ENCODE measurements at regions not wholly inside any gene's neighbourhood (a gene's known extent, or its start where the extent isn't known, plus 50 kb on each side); places are given as distances from the start of the nearest gene placed in this dataset.
"Not testable (repeated sequence)": the region's sequence is repeated elsewhere in the genome, so short reads cannot be mapped to it uniquely, and the experiment has no call there.

DNA sequence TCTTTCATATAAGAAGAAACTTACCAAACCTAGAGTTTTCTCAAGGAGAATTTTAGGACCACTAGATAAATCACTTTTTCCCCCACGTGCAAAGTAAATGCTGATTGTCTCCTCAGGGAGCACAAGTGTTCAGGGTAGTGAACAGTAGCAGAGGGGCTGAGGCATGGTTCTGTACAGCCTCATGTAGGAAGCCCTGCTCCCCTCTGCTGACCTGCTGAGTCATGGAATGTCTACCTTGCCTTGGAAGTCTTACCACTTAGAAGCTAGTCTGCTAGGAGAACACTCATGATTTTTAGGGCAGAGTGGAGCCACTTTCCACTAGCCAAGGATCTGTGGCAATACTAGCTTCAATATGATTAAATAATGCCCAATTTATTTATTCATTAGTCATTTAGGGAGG lies 2120.6 kb upstream of the RAG2 start:
- ChIA-PET POLR2A (no interaction called here), CTCF (no interaction called here)
- TF ChIP-seq, protein P1, sequence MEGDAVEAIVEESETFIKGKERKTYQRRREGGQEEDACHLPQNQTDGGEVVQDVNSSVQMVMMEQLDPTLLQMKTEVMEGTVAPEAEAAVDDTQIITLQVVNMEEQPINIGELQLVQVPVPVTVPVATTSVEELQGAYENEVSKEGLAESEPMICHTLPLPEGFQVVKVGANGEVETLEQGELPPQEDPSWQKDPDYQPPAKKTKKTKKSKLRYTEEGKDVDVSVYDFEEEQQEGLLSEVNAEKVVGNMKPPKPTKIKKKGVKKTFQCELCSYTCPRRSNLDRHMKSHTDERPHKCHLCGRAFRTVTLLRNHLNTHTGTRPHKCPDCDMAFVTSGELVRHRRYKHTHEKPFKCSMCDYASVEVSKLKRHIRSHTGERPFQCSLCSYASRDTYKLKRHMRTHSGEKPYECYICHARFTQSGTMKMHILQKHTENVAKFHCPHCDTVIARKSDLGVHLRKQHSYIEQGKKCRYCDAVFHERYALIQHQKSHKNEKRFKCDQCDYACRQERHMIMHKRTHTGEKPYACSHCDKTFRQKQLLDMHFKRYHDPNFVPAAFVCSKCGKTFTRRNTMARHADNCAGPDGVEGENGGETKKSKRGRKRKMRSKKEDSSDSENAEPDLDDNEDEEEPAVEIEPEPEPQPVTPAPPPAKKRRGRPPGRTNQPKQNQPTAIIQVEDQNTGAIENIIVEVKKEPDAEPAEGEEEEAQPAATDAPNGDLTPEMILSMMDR (IDR thresholded peaks at IDR 0.05; ENCODE audit: control extremely low read depth, extremely low read depth, low read depth, missing control alignments) = no peak
- DNase-seq (ENCODE audit: extremely low spot score) = no peak

DNA sequence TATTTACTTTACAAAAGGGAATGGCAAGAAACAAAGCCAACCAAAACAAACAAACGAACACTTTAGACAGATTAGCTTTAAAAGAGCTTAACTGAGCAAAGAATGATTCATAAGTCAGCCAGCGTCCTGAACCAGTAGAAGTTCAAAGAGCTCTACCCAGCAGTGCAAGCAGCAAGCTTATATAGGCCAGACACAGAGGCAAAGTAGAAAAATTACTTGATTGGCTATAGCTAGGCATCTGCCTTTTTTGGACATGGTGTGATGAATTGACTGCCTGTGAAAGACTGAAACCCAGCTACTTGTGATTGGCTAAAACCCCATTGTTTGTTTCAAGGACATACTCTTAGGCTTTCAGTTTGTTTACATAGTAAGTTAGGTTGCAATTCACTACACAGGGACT lies 2120.0 kb upstream of the RAG2 start:
- TF ChIP-seq, protein P1 (IDR thresholded peaks at IDR 0.05; ENCODE audit: control extremely low read depth, extremely low read depth, low read depth, missing control alignments) = no peak
- no peak for DNase-seq (ENCODE audit: extremely low spot score)
- POLR2A ChIA-PET = no interaction called here
- CTCF ChIA-PET = interaction anchor here (1.3 kb wide), 1 partner anchor 10 kb away, joined by 3 read pairs; no protein-coding TSS in a partner anchor

DNA sequence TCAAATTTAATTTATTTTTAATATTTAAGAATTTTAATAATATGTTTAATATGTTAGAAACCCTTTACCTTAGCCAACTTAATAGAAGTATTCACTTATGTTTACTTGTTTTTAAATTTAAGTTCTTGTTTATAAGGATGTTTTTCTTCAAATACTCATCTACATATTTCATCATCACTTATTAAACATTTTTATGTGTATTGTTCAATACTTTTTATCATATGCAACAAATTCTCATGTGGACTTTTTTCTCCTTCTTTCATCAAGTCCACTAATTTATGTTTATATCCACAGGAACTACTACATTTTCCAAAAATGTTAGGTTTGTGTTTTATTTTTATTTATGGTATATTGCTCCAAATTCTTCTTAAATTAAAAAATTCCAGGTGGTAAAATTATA lies 2113.1 kb upstream of the RAG2 start:
- CTCF ChIA-PET = no interaction called here
- POLR2A ChIA-PET = no interaction called here
- TF ChIP-seq, protein P1 (IDR thresholded peaks at IDR 0.05; ENCODE audit: control extremely low read depth, extremely low read depth, low read depth, missing control alignments) = no peak
- no peak for DNase-seq (ENCODE audit: extremely low spot score)

DNA sequence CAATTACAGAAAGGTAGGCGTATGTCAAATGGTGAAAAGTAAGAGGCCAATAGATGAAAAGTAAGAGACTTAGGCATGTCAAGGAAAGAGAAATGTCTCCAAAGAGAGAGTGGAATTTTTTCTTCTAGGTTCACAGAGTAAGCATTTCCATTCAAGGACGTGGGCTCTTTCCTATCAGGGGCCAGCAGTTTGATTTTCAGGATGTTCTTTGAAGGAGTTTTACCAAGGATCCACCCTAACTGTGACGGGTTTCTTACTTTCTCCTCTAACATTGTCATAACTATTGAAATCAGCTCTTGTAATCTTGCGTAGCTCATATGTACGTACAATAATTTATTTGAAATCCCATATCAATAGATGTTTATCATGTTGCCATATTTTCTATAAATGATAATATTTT lies 2112.2 kb upstream of the RAG2 start:
- DNase-seq (ENCODE audit: extremely low spot score) = no peak
- ChIA-PET POLR2A (no interaction called here), CTCF (no interaction called here)

DNA sequence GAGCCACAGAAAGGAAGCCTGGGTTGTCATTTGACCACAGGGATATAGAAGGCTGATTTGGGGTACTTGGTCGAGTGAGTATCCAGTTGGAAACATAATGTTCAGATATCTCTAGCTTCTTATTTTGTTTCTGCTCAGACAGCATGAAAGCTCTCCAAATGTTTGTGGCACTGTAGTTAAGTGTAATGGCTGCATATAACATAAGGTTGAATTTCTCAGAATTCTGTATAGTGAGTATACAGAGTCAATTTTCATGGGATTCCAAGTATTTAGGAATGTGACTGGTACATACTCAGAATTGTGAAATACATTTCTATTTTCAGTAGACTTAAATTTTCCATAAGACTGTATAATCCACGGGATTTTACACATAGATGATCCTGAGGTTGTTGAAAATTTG lies 2102.1 kb upstream of the RAG2 start:
- TF ChIP-seq, protein P1 (IDR thresholded peaks at IDR 0.05; ENCODE audit: control extremely low read depth, extremely low read depth, low read depth, missing control alignments) = no peak
- POLR2A ChIA-PET = no interaction called here
- CTCF ChIA-PET = no interaction called here
- no peak for DNase-seq (ENCODE audit: extremely low spot score)

More for the DNA sequence above, 2112.2 kb upstream of the RAG2 start:
- TF ChIP-seq, protein P1 (IDR thresholded peaks at IDR 0.05; ENCODE audit: control extremely low read depth, extremely low read depth, low read depth, missing control alignments) = no peak

DNA sequence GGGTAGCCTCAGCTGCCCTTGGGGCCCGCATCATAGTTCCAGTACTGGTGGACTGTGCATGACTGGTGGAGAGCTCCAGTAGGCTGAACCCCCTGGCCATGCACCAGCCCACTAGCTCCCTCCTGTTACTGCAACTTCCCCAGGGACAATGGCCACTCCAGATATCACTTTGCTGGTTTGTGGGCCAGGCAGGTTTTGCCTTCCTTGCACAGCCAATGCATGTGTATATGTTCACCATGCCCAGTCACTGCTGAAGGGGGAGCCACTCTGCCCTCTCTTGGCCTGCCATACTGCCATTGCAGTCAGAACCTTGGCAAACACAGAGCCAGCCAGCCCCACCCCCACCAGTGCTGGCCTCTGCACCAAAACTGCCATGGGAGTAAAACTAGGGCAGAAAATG lies 2095.3 kb upstream of the RAG2 start:
- TF ChIP-seq, protein P1 (IDR thresholded peaks at IDR 0.05; ENCODE audit: control extremely low read depth, extremely low read depth, low read depth, missing control alignments) = no peak
- POLR2A ChIA-PET = no interaction called here
- no peak for DNase-seq (ENCODE audit: extremely low spot score)
- CTCF ChIA-PET = no interaction called here

DNA sequence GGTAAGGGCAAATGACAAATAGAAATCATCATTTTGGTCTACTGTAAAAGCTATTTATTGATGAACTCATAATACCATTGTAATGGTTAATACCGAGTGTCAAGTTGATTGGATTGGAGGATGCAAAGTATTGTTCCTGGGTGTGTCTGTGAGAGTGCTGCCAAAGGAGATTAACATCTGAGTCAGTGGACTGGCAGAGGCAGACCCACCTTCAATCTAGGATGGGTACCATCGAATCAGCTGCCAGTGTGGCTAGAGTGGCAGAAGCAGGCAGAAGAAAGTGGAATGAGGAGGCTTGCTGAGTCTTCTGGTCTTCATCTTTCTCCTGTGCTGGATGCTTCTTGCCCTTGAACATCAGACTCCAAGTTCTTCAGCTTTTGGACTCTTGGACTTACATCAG lies 2092.2 kb upstream of the RAG2 start:
- CTCF ChIA-PET; POLR2A ChIA-PET; DNase-seq (ENCODE audit: extremely low spot score): not testable (repeated sequence)

Data from GM10248 (cell line).